K562 (cell line): ENCODE measurements at regions not wholly inside any gene's neighbourhood (a gene's known extent, or its start where the extent isn't known, plus 50 kb on each side); places are given as distances from the start of the nearest gene placed in this dataset.

Experiments
- ETV1 ChIP-seq: fragments of 450-650 bp; conservative IDR thresholded peaks from 2 replicates; pipeline ENCODE4 v1.6.1; 2016; ENCODE audit warnings: missing genetic modification characterization, control low read depth, low read depth, missing compliant biosample characterization
- IFI16 ChIP-seq: fragments of 250-450 bp; sonication (Bioruptor Pico); IDR thresholded peaks from 2 replicates; pipeline ENCODE4 v2.1.2; 2022; ENCODE audit warnings: mild to moderate bottlenecking, inconsistent platforms
- L3MBTL2 ChIP-seq: fragments of 450-650 bp; IDR thresholded peaks from 2 replicates; pipeline ENCODE4 v1.6.1; 2016; ENCODE audit warnings: mild to moderate bottlenecking, moderate library complexity
- NUFIP1 ChIP-seq: fragments of 450-650 bp; IDR thresholded peaks from 2 replicates; pipeline ENCODE4 v1.6.1; 2018; ENCODE audit not compliant: partially characterized antibody
- ZNF263 ChIP-seq: sonication (generic); formaldehyde crosslinking; IDR thresholded peaks from 2 replicates; pipeline ENCODE4 v1.8.0; 2022; ENCODE audit warnings: mild to moderate bottlenecking, missing genetic modification reagents, borderline replicate concordance
- ZNF551 ChIP-seq: fragments of 250-450 bp; sonication (Bioruptor Pico); IDR thresholded peaks from 2 replicates; pipeline ENCODE4 v1.5.0; 2021; ENCODE audit warnings: mild to moderate bottlenecking, moderate library complexity
- TF ChIP-seq, protein P1 (sequence below): fragments of 450-650 bp; formaldehyde crosslinking; IDR thresholded peaks from 2 replicates; pipeline ENCODE4 v1.4.0; 2020; ENCODE audit warnings: mild to moderate bottlenecking, moderate library complexity
- TF ChIP-seq, protein P2 (sequence below): IDR thresholded peaks from 2 replicates; pipeline ENCODE4 v1.6.1; 2011; ENCODE audit warnings: borderline replicate concordance, low read depth, mild to moderate bottlenecking, moderate library complexity, low read length; ENCODE audit not compliant: insufficient read depth, poor library complexity, severe bottlenecking
- TF ChIP-seq, protein P3 (sequence below): fragments of 450-650 bp; IDR thresholded peaks from 2 replicates; pipeline ENCODE4 v1.6.1; 2016; ENCODE audit warnings: antibody characterized with exemption

DNA sequence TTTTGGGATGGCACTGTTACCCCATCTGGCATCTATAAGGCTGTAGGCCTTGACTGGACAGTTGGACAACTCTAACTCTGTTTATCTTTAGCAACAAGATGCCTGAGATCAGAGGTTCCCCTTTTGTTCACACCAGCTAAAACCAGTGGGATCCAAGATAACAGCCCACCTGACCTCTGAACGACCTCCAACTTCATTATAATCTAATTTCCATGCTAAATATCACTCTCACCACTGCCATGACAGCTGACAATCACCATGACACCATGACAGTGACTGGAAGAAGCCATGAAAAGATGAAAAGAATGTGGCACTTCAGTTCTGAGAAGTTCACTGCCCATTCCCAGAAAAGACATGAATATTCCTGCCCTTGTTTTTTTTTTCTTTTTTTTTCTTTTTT, 281.4 kb upstream of the TAC1 start (continued):
- no peak for TF ChIP-seq L3MBTL2
- TF ChIP-seq, protein P1, sequence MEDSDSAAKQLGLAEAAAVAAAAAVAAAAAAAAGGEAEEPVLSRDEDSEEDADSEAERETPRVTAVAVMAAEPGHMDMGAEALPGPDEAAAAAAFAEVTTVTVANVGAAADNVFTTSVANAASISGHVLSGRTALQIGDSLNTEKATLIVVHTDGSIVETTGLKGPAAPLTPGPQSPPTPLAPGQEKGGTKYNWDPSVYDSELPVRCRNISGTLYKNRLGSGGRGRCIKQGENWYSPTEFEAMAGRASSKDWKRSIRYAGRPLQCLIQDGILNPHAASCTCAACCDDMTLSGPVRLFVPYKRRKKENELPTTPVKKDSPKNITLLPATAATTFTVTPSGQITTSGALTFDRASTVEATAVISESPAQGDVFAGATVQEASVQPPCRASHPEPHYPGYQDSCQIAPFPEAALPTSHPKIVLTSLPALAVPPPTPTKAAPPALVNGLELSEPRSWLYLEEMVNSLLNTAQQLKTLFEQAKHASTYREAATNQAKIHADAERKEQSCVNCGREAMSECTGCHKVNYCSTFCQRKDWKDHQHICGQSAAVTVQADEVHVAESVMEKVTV: no peak
- TF ChIP-seq NUFIP1: no peak
- TF ChIP-seq ZNF551 (CRISPR knock-in tag): no peak
- TF ChIP-seq ZNF263 (CRISPR knock-in tag): no peak
- no peak for TF ChIP-seq IFI16 (CRISPR knock-in tag)
- TF ChIP-seq, protein P2, sequence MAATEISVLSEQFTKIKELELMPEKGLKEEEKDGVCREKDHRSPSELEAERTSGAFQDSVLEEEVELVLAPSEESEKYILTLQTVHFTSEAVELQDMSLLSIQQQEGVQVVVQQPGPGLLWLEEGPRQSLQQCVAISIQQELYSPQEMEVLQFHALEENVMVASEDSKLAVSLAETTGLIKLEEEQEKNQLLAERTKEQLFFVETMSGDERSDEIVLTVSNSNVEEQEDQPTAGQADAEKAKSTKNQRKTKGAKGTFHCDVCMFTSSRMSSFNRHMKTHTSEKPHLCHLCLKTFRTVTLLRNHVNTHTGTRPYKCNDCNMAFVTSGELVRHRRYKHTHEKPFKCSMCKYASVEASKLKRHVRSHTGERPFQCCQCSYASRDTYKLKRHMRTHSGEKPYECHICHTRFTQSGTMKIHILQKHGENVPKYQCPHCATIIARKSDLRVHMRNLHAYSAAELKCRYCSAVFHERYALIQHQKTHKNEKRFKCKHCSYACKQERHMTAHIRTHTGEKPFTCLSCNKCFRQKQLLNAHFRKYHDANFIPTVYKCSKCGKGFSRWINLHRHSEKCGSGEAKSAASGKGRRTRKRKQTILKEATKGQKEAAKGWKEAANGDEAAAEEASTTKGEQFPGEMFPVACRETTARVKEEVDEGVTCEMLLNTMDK: no peak
- TF ChIP-seq, protein P3, sequence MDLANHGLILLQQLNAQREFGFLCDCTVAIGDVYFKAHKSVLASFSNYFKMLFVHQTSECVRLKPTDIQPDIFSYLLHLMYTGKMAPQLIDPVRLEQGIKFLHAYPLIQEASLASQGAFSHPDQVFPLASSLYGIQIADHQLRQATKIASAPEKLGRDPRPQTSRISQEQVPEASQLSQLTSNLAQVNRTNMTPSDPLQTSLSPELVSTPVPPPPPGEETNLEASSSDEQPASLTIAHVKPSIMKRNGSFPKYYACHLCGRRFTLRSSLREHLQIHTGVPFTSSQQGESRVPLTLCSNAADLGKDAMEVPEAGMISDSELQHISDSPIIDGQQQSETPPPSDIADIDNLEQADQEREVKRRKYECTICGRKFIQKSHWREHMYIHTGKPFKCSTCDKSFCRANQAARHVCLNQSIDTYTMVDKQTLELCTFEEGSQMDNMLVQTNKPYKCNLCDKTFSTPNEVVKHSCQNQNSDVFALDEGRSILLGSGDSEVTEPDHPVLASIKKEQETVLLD: no peak
- no peak for TF ChIP-seq ETV1 (tag)
